Mesenchymal stem cell (in vitro differentiated cells and primary cell): ENCODE measurements at regions not wholly inside any gene's neighbourhood (a gene's known extent, or its start where the extent isn't known, plus 50 kb on each side); places are given as distances from the start of the nearest gene placed in this dataset.

ENCODE experiments used
- DNase-seq: peaks from one replicate; pipeline ENCODE4 v3.0.0-alpha.2; 2013
- H2AFZ ChIP-seq: one replicate; pipeline ENCODE4 v1.6.1; 2013; ENCODE audit warnings: low read depth, mild to moderate bottlenecking, control low read depth, inconsistent platforms, low read length, moderate library complexity
- H2AK5ac ChIP-seq: 2 replicates; pipeline ENCODE4 v1.6.1; 2013; ENCODE audit warnings: low read length, moderate library complexity, mild to moderate bottlenecking, inconsistent platforms; ENCODE audit not compliant: severe bottlenecking
- H2BK120ac ChIP-seq: one replicate; pipeline ENCODE4 v1.6.1; 2013; ENCODE audit warnings: low read depth, mild to moderate bottlenecking, inconsistent platforms, low read length, moderate library complexity
- H2BK12ac ChIP-seq, 2 experiments: one replicate each; pipeline ENCODE4 v1.6.1; 2013; ENCODE audit warnings: inconsistent platforms in 2 of 2, low read length in 2 of 2, mild to moderate bottlenecking in 2 of 2, moderate library complexity in 2 of 2, control low read depth in 1 of 2
- H2BK15ac ChIP-seq: one replicate; pipeline ENCODE4 v1.6.1; 2013; ENCODE audit warnings: mild to moderate bottlenecking, low read depth, inconsistent platforms; ENCODE audit not compliant: poor library complexity, severe bottlenecking
- H2BK5ac ChIP-seq: 2 replicates; pipeline ENCODE4 v1.6.1; 2013; ENCODE audit warnings: low read depth, mild to moderate bottlenecking, low read length, control low read depth, inconsistent platforms; ENCODE audit not compliant: poor library complexity, severe bottlenecking
- H3K14ac ChIP-seq, 2 experiments: one replicate each; pipeline ENCODE4 v1.6.1; 2013; ENCODE audit warnings: inconsistent platforms in 2 of 2, low read length in 2 of 2, control low read depth in 1 of 2, mild to moderate bottlenecking in 1 of 2, moderate library complexity in 1 of 2
- H3K18ac ChIP-seq, 2 experiments: one replicate each; pipeline ENCODE4 v1.6.1; 2013; ENCODE audit warnings: inconsistent platforms in 2 of 2, low read length in 2 of 2, control low read depth in 1 of 2, low read depth in 1 of 2, mild to moderate bottlenecking in 1 of 2
- H3K23ac ChIP-seq, 2 experiments: one replicate each; pipeline ENCODE4 v1.6.1; 2013; ENCODE audit warnings: inconsistent platforms in 2 of 2, low read length in 2 of 2, mild to moderate bottlenecking in 2 of 2, moderate library complexity in 2 of 2, control low read depth in 1 of 2
- H3K27ac ChIP-seq: 2 replicates; pipeline ENCODE4 v1.5.1; 2013; ENCODE audit warnings: mild to moderate bottlenecking, moderate library complexity, low read length, control low read depth, inconsistent platforms; ENCODE audit not compliant: poor library complexity, severe bottlenecking
- H3K27me3 ChIP-seq, 2 experiments: 2 replicates each; pipeline versions ENCODE4 v1.6.1 to v1.7.0; 2013; ENCODE audit warnings: low read length in 2 of 2, mild to moderate bottlenecking in 2 of 2, moderate library complexity in 2 of 2, control low read depth in 1 of 2, inconsistent platforms in 1 of 2; ENCODE audit not compliant: control insufficient read depth in 1 of 2, insufficient read depth in 1 of 2
- H3K36me3 ChIP-seq, 2 experiments: 2 replicates each; pipeline versions ENCODE4 v1.6.1 to v1.7.0; 2013; ENCODE audit warnings: low read length in 2 of 2, control low read depth in 1 of 2, inconsistent platforms in 1 of 2, low read depth in 1 of 2, mild to moderate bottlenecking in 1 of 2; ENCODE audit not compliant: insufficient read depth in 2 of 2, control insufficient read depth in 1 of 2
- H3K4ac ChIP-seq, 2 experiments: one replicate each; pipeline ENCODE4 v1.6.1; 2013; ENCODE audit warnings: inconsistent platforms in 2 of 2, low read length in 2 of 2, mild to moderate bottlenecking in 2 of 2, moderate library complexity in 2 of 2, control low read depth in 1 of 2, low read depth in 1 of 2
- H3K4me1 ChIP-seq: 2 replicates; pipeline ENCODE4 v1.6.1; 2013; ENCODE audit warnings: low read depth, low read length, control low read depth; ENCODE audit not compliant: control insufficient read depth, insufficient read depth
- H3K4me2 ChIP-seq: 2 replicates; pipeline ENCODE4 v1.6.1; 2013; ENCODE audit warnings: low read length, mild to moderate bottlenecking, inconsistent platforms; ENCODE audit not compliant: poor library complexity, severe bottlenecking
- H3K4me3 ChIP-seq, 2 experiments: 2 replicates each; pipeline versions ENCODE4 v1.5.1 to v1.7.0; 2013; ENCODE audit warnings: low read length in 2 of 2, mild to moderate bottlenecking in 2 of 2, control low read depth in 1 of 2, low read depth in 1 of 2; ENCODE audit not compliant: insufficient read depth in 1 of 2
- H3K79me1 ChIP-seq: replicated peaks from 2 replicates; pipeline ENCODE4 v1.6.1; 2013; ENCODE audit warnings: mild to moderate bottlenecking, control low read depth, low read length, inconsistent platforms; ENCODE audit not compliant: poor library complexity, severe bottlenecking
- H3K9ac ChIP-seq: 2 replicates; pipeline ENCODE4 v1.7.0; 2013; ENCODE audit warnings: mild to moderate bottlenecking, low read length, moderate library complexity
- H3K9me3 ChIP-seq: 2 replicates; pipeline ENCODE4 v1.7.0; 2013; ENCODE audit warnings: mild to moderate bottlenecking, low read length; ENCODE audit not compliant: control insufficient read depth
- H4K8ac ChIP-seq: one replicate; pipeline ENCODE4 v1.6.1; 2013; ENCODE audit warnings: inconsistent platforms, mild to moderate bottlenecking, low read length, moderate library complexity
- H4K91ac ChIP-seq: one replicate; pipeline ENCODE4 v1.6.1; 2013; ENCODE audit warnings: mild to moderate bottlenecking, low read length, inconsistent platforms
- WGBS: methylation state at CpG from one replicate; pipeline ENCODE4 v1.1.7; 2013; ENCODE audit warnings: mixed read lengths; 5-methylcytosine and 5-hydroxymethylcytosine counted together

GRCh38 chr6:145480024-145480423 lies 255.3 kb downstream of the EPM2A start:
- no peak overlapping the region for H4K8ac ChIP-seq
- no peak overlapping the region for H2BK15ac ChIP-seq
- H3K23ac ChIP-seq = no peak overlapping the region
- H3K27me3 ChIP-seq = no peaks in the 10 kb centered on the region
- WGBS = no CpG with 5 or more reads among the region's 1 CpG
- H3K18ac ChIP-seq = no peak overlapping the region
- H3K14ac ChIP-seq = no peak overlapping the region
- H3K4me1 ChIP-seq = no peaks in the 10 kb centered on the region
- H3K79me1 ChIP-seq = no peaks in the 10 kb centered on the region
- H2BK120ac ChIP-seq = no peak overlapping the region
- DNase-seq = no peak
- H3K4ac ChIP-seq = no peak overlapping the region
- H3K4me3 ChIP-seq = no peak overlapping the region
- no peak overlapping the region for H4K91ac ChIP-seq
- no peaks in the 10 kb centered on the region for H3K36me3 ChIP-seq
- no peak overlapping the region for H2AFZ ChIP-seq
- no peak overlapping the region for H2BK12ac ChIP-seq
- no peak overlapping the region for H3K27ac ChIP-seq
- no peak overlapping the region for H2AK5ac ChIP-seq
- peaks cover 24% of the 10 kb centered on the region for H3K9me3 ChIP-seq
- H2BK5ac ChIP-seq = no peak overlapping the region
- no peak overlapping the region for H3K4me2 ChIP-seq
- no peak overlapping the region for H3K9ac ChIP-seq

GRCh38 chr6:145483191-145483996 lies 251.9 kb downstream of the EPM2A start:
- DNase-seq = no peak
- Histone ChIP-seq H2AK5ac (no peak overlapping the region), H3K27me3 (no peaks in the 10 kb centered on the region), H3K9me3 (peaks cover 6% of the 10 kb centered on the region), H2BK5ac (no peak overlapping the region), H3K4ac (no peak overlapping the region), H3K9ac (no peak overlapping the region), H3K4me3 (no peak overlapping the region), H3K18ac (no peak overlapping the region), H2BK12ac (no peak overlapping the region), H2BK120ac (no peak overlapping the region), H3K79me1 (no peaks in the 10 kb centered on the region), H3K14ac (no peak overlapping the region), H2AFZ (no peak overlapping the region), H3K4me2 (no peak overlapping the region), H3K27ac (no peak overlapping the region), H2BK15ac (no peak overlapping the region), H4K8ac (no peak overlapping the region), H4K91ac (no peak overlapping the region), H3K23ac (no peak overlapping the region), H3K4me1 (no peaks in the 10 kb centered on the region), H3K36me3 (no peaks in the 10 kb centered on the region)
- no CpG with 5 or more reads among the region's 1 CpG for WGBS

GRCh38 chr6:145485288-145485687 lies 250.0 kb downstream of the EPM2A start:
- Histone ChIP-seq H2BK120ac (no peak overlapping the region), H3K4me3 (no peak overlapping the region), H3K18ac (no peak overlapping the region), H4K8ac (no peak overlapping the region), H3K27ac (no peak overlapping the region), H3K4me1 (no peaks in the 10 kb centered on the region), H2BK12ac (no peak overlapping the region), H3K36me3 (no peaks in the 10 kb centered on the region), H3K4ac (no peak overlapping the region), H2BK15ac (no peak overlapping the region), H3K27me3 (no peaks in the 10 kb centered on the region), H2AFZ (no peak overlapping the region), H2BK5ac (no peak overlapping the region), H3K23ac (no peak overlapping the region), H4K91ac (no peak overlapping the region), H3K14ac (no peak overlapping the region), H3K4me2 (no peak overlapping the region), H2AK5ac (no peak overlapping the region), H3K79me1 (no peaks in the 10 kb centered on the region), H3K9ac (no peak overlapping the region), H3K9me3 (no peaks in the 10 kb centered on the region)
- 66% methylated on average over 2 of the region's 2 CpGs for WGBS
- no peak for DNase-seq

GRCh38 chr6:145486306-145486705 lies 249.0 kb downstream of the EPM2A start:
- Histone ChIP-seq H2BK15ac (no peak overlapping the region), H3K4ac (no peak overlapping the region), H3K18ac (no peak overlapping the region), H3K9me3 (peaks cover 4% of the 10 kb centered on the region), H4K8ac (no peak overlapping the region), H3K14ac (no peak overlapping the region), H3K27ac (no peak overlapping the region), H3K9ac (no peak overlapping the region), H4K91ac (no peak overlapping the region), H3K4me3 (no peak overlapping the region), H3K4me1 (no peaks in the 10 kb centered on the region), H3K23ac (no peak overlapping the region), H2BK5ac (no peak overlapping the region), H2BK12ac (no peak overlapping the region), H2AFZ (no peak overlapping the region), H3K27me3 (no peaks in the 10 kb centered on the region), H3K4me2 (no peak overlapping the region), H3K79me1 (no peaks in the 10 kb centered on the region), H2BK120ac (no peak overlapping the region), H3K36me3 (no peaks in the 10 kb centered on the region), H2AK5ac (no peak overlapping the region)
- no peak for DNase-seq
- WGBS = 55% methylated on average over 1 of the region's 3 CpGs
